HCT116 (cell line): ENCODE measurements at regions not wholly inside any gene's neighbourhood (a gene's known extent, or its start where the extent isn't known, plus 50 kb on each side); places are given as distances from the start of the nearest gene placed in this dataset.

Source experiments
- ATAC-seq: fragments of 200-7000 bp; cut with Tn5 transposase; 2 replicates; pipeline ENCODE4 v1.9.1; 2020; ENCODE audit warnings: mild to moderate bottlenecking, moderate library complexity
- BruUV-seq: library from RNA; stranded (reverse); fragments of 400-500 nt; replicated peaks from 2 replicates; lab custom pipeline; 2021; lab: Mats Ljungman, UMichigan
- CTCF ChIA-PET: fragments of 300-600 bp; sonication (Branson Sonifier 250); formaldehyde crosslinking; loops from one replicate; lab custom pipeline; 2021; ENCODE audit warnings: antibody characterized with exemption; lab: Charles Lee
- POLR2A ChIA-PET: fragments of 300-600, 350-600 bp; sonication (Branson Sonifier 250); formaldehyde crosslinking; loops from one replicate; lab custom pipeline; 2021; ENCODE audit warnings: antibody characterized with exemption; lab: Charles Lee
- RAD21 ChIA-PET, 2 experiments: fragments of 300-600 bp; sonication (Branson Sonifier 250); formaldehyde crosslinking; loops; one replicate each; lab custom pipeline; 2023; ENCODE audit warnings: low total read pairs in 2 of 2; ENCODE audit not compliant: uncharacterized antibody in 2 of 2, unreplicated experiment in 2 of 2, low non-redundant PET in 1 of 2; lab: Charles Lee
- DNase-seq: peaks from one replicate; pipeline ENCODE4 v3.0.0-alpha.2; 2010; ENCODE audit warnings: low read depth, low spot score
- H2AFZ ChIP-seq: fragments of 200-600 bp; shearing (Covaris generic), sonication (generic); 2 replicates; pipeline ENCODE4 v1.6.1; 2017; ENCODE audit warnings: low read depth, mixed run types, mixed read lengths, antibody characterized with exemption, low read length; ENCODE audit not compliant: poor library complexity, severe bottlenecking
- H3K27ac ChIP-seq: 2 replicates; pipeline ENCODE4 v1.5.1; 2012; ENCODE audit warnings: low read depth, low read length
- H3K27me3 ChIP-seq: fragments of 200-600 bp; sonication (generic); 2 replicates; pipeline ENCODE4 v1.6.1; 2016; ENCODE audit warnings: mixed run types, low read length, mixed read lengths; ENCODE audit not compliant: insufficient read depth
- H3K36me3 ChIP-seq, 2 experiments: fragments of 200-500 bp in 1 of 2; fragments of 200-600 bp in 1 of 2; sonication (Bioruptor generic) in 1 of 2; sonication (generic) in 1 of 2; 2 replicates each; pipeline versions ENCODE4 v1.5.1 to v1.6.1; 2014 to 2016; ENCODE audit warnings: low read length in 2 of 2, inconsistent platforms in 1 of 2, mixed read lengths in 1 of 2, mixed run types in 1 of 2; ENCODE audit not compliant: insufficient read depth in 2 of 2, control insufficient read depth in 1 of 2
- H3K4me1 ChIP-seq, 2 experiments: fragments of 200-600 bp in 1 of 2; sonication (generic) in 1 of 2; 2 replicates each; pipeline versions ENCODE4 v1.5.1 to v1.6.1; 2012 to 2017; ENCODE audit warnings: low read length in 2 of 2, inconsistent platforms in 1 of 2, mild to moderate bottlenecking in 1 of 2, mixed read lengths in 1 of 2, mixed run types in 1 of 2, moderate library complexity in 1 of 2; ENCODE audit not compliant: insufficient read depth in 2 of 2, control insufficient read depth in 1 of 2
- H3K4me2 ChIP-seq: fragments of 200-600 bp; sonication (generic); 2 replicates; pipeline ENCODE4 v1.6.1; 2017; ENCODE audit warnings: mixed run types, low read length, mixed read lengths
- H3K4me3 ChIP-seq, 2 experiments: fragments of 200-600 bp in 1 of 2; sonication (generic) in 1 of 2; replicated peaks in 1 of 2; 2 replicates each; pipeline ENCODE4 v1.5.1; 2011 to 2016; ENCODE audit warnings: low read length in 2 of 2, control low read depth in 1 of 2, low read depth in 1 of 2, mild to moderate bottlenecking in 1 of 2, mixed read lengths in 1 of 2, mixed run types in 1 of 2
- H3K79me2 ChIP-seq: fragments of 200-600 bp; sonication (generic); 2 replicates; pipeline ENCODE4 v1.6.1; 2017; ENCODE audit warnings: mild to moderate bottlenecking, mixed run types, low read length, moderate library complexity, mixed read lengths; ENCODE audit not compliant: insufficient read depth
- H3K9ac ChIP-seq: fragments of 200-600 bp; sonication (generic); 2 replicates; pipeline ENCODE4 v1.6.1; 2016; ENCODE audit warnings: low read length, mixed read lengths
- H3K9me2 ChIP-seq: fragments of 200-600 bp; sonication (generic), shearing (Covaris generic); 2 replicates; pipeline ENCODE4 v1.6.1; 2017; ENCODE audit warnings: mixed run types, mild to moderate bottlenecking, moderate library complexity; ENCODE audit not compliant: insufficient read depth
- H3K9me3 ChIP-seq, 2 experiments: fragments of 200-500 bp in 1 of 2; fragments of 200-600 bp in 1 of 2; sonication (Bioruptor generic) in 1 of 2; sonication (generic) in 1 of 2; 2 replicates each; pipeline ENCODE4 v1.6.1; 2014 to 2017; ENCODE audit warnings: low read length in 2 of 2, mixed read lengths in 2 of 2, inconsistent platforms in 1 of 2, low read depth in 1 of 2, mild to moderate bottlenecking in 1 of 2, mixed run types in 1 of 2, moderate library complexity in 1 of 2; ENCODE audit not compliant: control insufficient read depth in 1 of 2, insufficient read depth in 1 of 2
- H4K20me1 ChIP-seq: fragments of 200-600 bp; sonication (generic), shearing (Covaris generic); 2 replicates; pipeline ENCODE4 v1.6.1; 2017; ENCODE audit warnings: mixed run types, mild to moderate bottlenecking, moderate library complexity; ENCODE audit not compliant: insufficient read depth
- CTCF ChIP-seq, 3 experiments: fragments of 200-600 bp in 1 of 3; sonication (generic) in 1 of 3; IDR thresholded peaks in 2 of 3; conservative IDR thresholded peaks in 1 of 3; 2 replicates each; pipeline ENCODE4 v1.5.1; 2012 to 2017; ENCODE audit warnings: low read depth in 2 of 3, low read length in 2 of 3, antibody characterized with exemption in 1 of 3, borderline replicate concordance in 1 of 3, control low read depth in 1 of 3, mild to moderate bottlenecking in 1 of 3, mixed read lengths in 1 of 3, mixed run types in 1 of 3, moderate library complexity in 1 of 3; ENCODE audit not compliant: insufficient read depth in 1 of 3
- EGR1 ChIP-seq: IDR thresholded peaks from 2 replicates; pipeline ENCODE4 v1.6.1; 2012; ENCODE audit warnings: low read depth
- JUND ChIP-seq: IDR thresholded peaks from 2 replicates; pipeline ENCODE4 v1.6.1; 2012
- RAD21 ChIP-seq: IDR thresholded peaks from 2 replicates; pipeline ENCODE4 v1.6.1; 2012; ENCODE audit warnings: low read depth, mild to moderate bottlenecking
- SIN3A ChIP-seq: IDR thresholded peaks from 2 replicates; pipeline ENCODE4 v1.6.1; 2012; ENCODE audit warnings: low read depth
- SP1 ChIP-seq: IDR thresholded peaks from 2 replicates; pipeline ENCODE4 v1.6.1; 2012; ENCODE audit warnings: low read depth
- intact Hi-C: fragments of 100-400 bp; cut with micrococcal nuclease; formaldehyde crosslinking; loops from 2 replicates; pipeline ENCODE4 v1.10.0; 2022
- TF ChIP-seq, protein P1 (sequence below): IDR thresholded peaks from 2 replicates; pipeline ENCODE4 v1.6.1; 2012; ENCODE audit warnings: low read depth
- TF ChIP-seq, protein P2 (sequence below): IDR thresholded peaks from 2 replicates; pipeline ENCODE4 v1.6.1; 2011; ENCODE audit warnings: mild to moderate bottlenecking, low read length, moderate library complexity; ENCODE audit not compliant: insufficient replicate concordance; ENCODE audit errors: extremely low read depth

GRCh38 chr1:186768906-186769305 lies 59.8 kb upstream of the PLA2G4A start (continued):
- TF ChIP-seq, protein P1, sequence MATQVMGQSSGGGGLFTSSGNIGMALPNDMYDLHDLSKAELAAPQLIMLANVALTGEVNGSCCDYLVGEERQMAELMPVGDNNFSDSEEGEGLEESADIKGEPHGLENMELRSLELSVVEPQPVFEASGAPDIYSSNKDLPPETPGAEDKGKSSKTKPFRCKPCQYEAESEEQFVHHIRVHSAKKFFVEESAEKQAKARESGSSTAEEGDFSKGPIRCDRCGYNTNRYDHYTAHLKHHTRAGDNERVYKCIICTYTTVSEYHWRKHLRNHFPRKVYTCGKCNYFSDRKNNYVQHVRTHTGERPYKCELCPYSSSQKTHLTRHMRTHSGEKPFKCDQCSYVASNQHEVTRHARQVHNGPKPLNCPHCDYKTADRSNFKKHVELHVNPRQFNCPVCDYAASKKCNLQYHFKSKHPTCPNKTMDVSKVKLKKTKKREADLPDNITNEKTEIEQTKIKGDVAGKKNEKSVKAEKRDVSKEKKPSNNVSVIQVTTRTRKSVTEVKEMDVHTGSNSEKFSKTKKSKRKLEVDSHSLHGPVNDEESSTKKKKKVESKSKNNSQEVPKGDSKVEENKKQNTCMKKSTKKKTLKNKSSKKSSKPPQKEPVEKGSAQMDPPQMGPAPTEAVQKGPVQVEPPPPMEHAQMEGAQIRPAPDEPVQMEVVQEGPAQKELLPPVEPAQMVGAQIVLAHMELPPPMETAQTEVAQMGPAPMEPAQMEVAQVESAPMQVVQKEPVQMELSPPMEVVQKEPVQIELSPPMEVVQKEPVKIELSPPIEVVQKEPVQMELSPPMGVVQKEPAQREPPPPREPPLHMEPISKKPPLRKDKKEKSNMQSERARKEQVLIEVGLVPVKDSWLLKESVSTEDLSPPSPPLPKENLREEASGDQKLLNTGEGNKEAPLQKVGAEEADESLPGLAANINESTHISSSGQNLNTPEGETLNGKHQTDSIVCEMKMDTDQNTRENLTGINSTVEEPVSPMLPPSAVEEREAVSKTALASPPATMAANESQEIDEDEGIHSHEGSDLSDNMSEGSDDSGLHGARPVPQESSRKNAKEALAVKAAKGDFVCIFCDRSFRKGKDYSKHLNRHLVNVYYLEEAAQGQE = no peak
- TF ChIP-seq CTCF (IDR thresholded peaks at IDR 0.05 in 2 of 3, conservative IDR thresholded peaks at IDR 0.05 in 1 of 3; ENCODE audit: borderline replicate concordance in 1 of 3, insufficient read depth in 1 of 3, low read depth in 2 of 3, low read length in 2 of 3) = no peak

DNA sequence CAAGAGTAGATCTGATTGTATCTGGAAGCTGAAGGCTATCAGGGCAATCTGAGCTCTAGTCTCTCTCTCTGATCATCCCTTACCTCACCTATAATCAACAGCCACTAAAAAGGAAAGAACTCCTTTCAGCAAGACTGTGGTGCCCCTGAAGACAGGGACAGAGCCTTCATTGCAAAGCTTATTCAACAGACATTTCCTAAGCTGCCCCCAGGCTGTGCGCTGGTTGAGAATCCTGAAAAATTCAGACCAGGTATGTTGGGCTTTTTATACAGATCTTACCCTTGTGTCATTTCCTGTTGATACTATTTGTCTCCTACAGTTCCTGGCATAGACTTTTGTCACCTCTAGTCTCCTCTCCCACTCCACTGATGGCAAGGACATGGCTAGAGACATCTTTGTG lies 63.3 kb upstream of the PLA2G4A start:
- no peak overlapping the region for H3K4me3 ChIP-seq
- RAD21 ChIA-PET = no interaction called here
- no peak overlapping the region for H3K4me2 ChIP-seq
- H3K9me2 ChIP-seq = no peaks in the 10 kb centered on the region
- no peak overlapping the region for H3K27ac ChIP-seq
- no peaks in the 10 kb centered on the region for H4K20me1 ChIP-seq
- H3K9me3 ChIP-seq = no peaks in the 10 kb centered on the region
- no peaks in the 10 kb centered on the region for H3K27me3 ChIP-seq
- CTCF ChIA-PET = interaction anchor here (1.3 kb wide), 1 partner anchor 40 kb away, joined by 3 read pairs; no protein-coding TSS in a partner anchor
- TF ChIP-seq, protein P2, sequence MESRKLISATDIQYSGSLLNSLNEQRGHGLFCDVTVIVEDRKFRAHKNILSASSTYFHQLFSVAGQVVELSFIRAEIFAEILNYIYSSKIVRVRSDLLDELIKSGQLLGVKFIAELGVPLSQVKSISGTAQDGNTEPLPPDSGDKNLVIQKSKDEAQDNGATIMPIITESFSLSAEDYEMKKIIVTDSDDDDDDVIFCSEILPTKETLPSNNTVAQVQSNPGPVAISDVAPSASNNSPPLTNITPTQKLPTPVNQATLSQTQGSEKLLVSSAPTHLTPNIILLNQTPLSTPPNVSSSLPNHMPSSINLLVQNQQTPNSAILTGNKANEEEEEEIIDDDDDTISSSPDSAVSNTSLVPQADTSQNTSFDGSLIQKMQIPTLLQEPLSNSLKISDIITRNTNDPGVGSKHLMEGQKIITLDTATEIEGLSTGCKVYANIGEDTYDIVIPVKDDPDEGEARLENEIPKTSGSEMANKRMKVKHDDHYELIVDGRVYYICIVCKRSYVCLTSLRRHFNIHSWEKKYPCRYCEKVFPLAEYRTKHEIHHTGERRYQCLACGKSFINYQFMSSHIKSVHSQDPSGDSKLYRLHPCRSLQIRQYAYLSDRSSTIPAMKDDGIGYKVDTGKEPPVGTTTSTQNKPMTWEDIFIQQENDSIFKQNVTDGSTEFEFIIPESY = no peak
- no peak for TF ChIP-seq SIN3A
- no peak for TF ChIP-seq RAD21
- no peak for TF ChIP-seq SP1
- no peak for TF ChIP-seq EGR1
- no peak for TF ChIP-seq CTCF (IDR thresholded peaks at IDR 0.05 in 2 of 3, conservative IDR thresholded peaks at IDR 0.05 in 1 of 3; ENCODE audit: borderline replicate concordance in 1 of 3, insufficient read depth in 1 of 3, low read depth in 2 of 3, low read length in 2 of 3)
- no peak for TF ChIP-seq JUND
- H3K36me3 ChIP-seq = no peaks in the 10 kb centered on the region
- H2AFZ ChIP-seq = no peak overlapping the region
- no peak overlapping the region for H3K9ac ChIP-seq
- BruUV-seq = no TSS peak
- H3K4me1 ChIP-seq = no peaks in the 10 kb centered on the region
- DNase-seq = no peak
- intact Hi-C loops = no loop called here
- no peaks in the 10 kb centered on the region for H3K79me2 ChIP-seq
- POLR2A ChIA-PET = no interaction called here
- ATAC-seq = no peak
